HepG2 (cell line): ENCODE measurements at regions not wholly inside any gene's neighbourhood (a gene's known extent, or its start where the extent isn't known, plus 50 kb on each side); places are given as distances from the start of the nearest gene placed in this dataset.

Experiments
- CCDC6 ChIP-seq: sonication (generic); formaldehyde crosslinking; IDR thresholded peaks from 2 replicates; pipeline ENCODE4 v1.8.1; 2022; ENCODE audit warnings: mild to moderate bottlenecking, missing genetic modification reagents, moderate library complexity
- CREM ChIP-seq, 2 experiments: sonication (generic) in 1 of 2; formaldehyde crosslinking in 1 of 2; IDR thresholded peaks; 2 replicates each; pipeline versions ENCODE4 v1.4.0 to v1.6.1; 2016 to 2020; ENCODE audit warnings: antibody characterized with exemption in 1 of 2, mild to moderate bottlenecking in 1 of 2, missing genetic modification reagents in 1 of 2
- EED ChIP-seq: sonication (generic); formaldehyde crosslinking; IDR thresholded peaks from 2 replicates; pipeline ENCODE4 v1.5.0; 2020; ENCODE audit warnings: mild to moderate bottlenecking, missing genetic modification reagents
- ETV5 ChIP-seq: IDR thresholded peaks from 2 replicates; pipeline ENCODE4 v1.6.1; 2018; ENCODE audit warnings: missing biosample characterization, missing genetic modification reagents, inconsistent platforms, borderline replicate concordance
- LCORL ChIP-seq, 2 experiments: fragments of 450-650 bp in 1 of 2; sonication (generic) in 1 of 2; formaldehyde crosslinking in 1 of 2; IDR thresholded peaks; 2 replicates each; pipeline versions ENCODE4 v1.5.0 to v1.6.1; 2017 to 2020; ENCODE audit warnings: antibody characterized with exemption in 1 of 2, missing genetic modification reagents in 1 of 2
- NFIB ChIP-seq: sonication (generic); formaldehyde crosslinking; IDR thresholded peaks from 2 replicates; pipeline ENCODE4 v1.9.0; 2021; ENCODE audit warnings: missing genetic modification reagents, mild to moderate bottlenecking, borderline replicate concordance
- RARA ChIP-seq: IDR thresholded peaks from 2 replicates; pipeline ENCODE4 v1.6.1; 2016; ENCODE audit warnings: missing genetic modification reagents, missing compliant biosample characterization
- RBM39 ChIP-seq: fragments of 200-400 bp; formaldehyde crosslinking; IDR thresholded peaks from one replicate; pipeline ENCODE4 v1.6.1; 2018; ENCODE audit warnings: antibody characterized with exemption, mild to moderate bottlenecking, low read depth, low read length; ENCODE audit not compliant: poor library complexity, severe bottlenecking
- RFX1 ChIP-seq: fragments of 450-650 bp; IDR thresholded peaks from 2 replicates; pipeline ENCODE4 v1.6.1; 2017
- STAG1 ChIP-seq: sonication (generic); formaldehyde crosslinking; IDR thresholded peaks from 2 replicates; pipeline ENCODE4 v1.4.0; 2020; ENCODE audit warnings: missing genetic modification reagents
- SYNCRIP ChIP-seq: fragments of 200-400 bp; formaldehyde crosslinking; IDR thresholded peaks from 2 replicates; pipeline ENCODE4 v1.6.1; 2018; ENCODE audit warnings: mild to moderate bottlenecking, low read depth, low read length; ENCODE audit not compliant: insufficient read depth
- ZBTB21 ChIP-seq: sonication (generic); formaldehyde crosslinking; IDR thresholded peaks from 2 replicates; pipeline ENCODE4 v1.4.0; 2020; ENCODE audit warnings: missing genetic modification reagents
- ZNF205 ChIP-seq: IDR thresholded peaks from 2 replicates; pipeline ENCODE4 v1.6.1; 2018; ENCODE audit warnings: missing biosample characterization, missing genetic modification reagents
- ZNF670 ChIP-seq: sonication (generic); formaldehyde crosslinking; IDR thresholded peaks from 2 replicates; pipeline ENCODE4 v1.8.0; 2022; ENCODE audit warnings: mild to moderate bottlenecking, missing genetic modification reagents, borderline replicate concordance
- ZNF879 ChIP-seq: sonication (generic); formaldehyde crosslinking; IDR thresholded peaks from 2 replicates; pipeline ENCODE4 v1.8.1; 2023; ENCODE audit warnings: missing genetic modification reagents
- ZSCAN21 ChIP-seq: sonication (generic); formaldehyde crosslinking; IDR thresholded peaks from 2 replicates; pipeline ENCODE4 v1.8.0; 2022; ENCODE audit warnings: mild to moderate bottlenecking, missing genetic modification reagents, moderate library complexity, borderline replicate concordance
- TF ChIP-seq, protein P1 (sequence below): sonication (generic); formaldehyde crosslinking; IDR thresholded peaks from 2 replicates; pipeline ENCODE4 v1.4.0; 2020; ENCODE audit warnings: missing genetic modification reagents
- TF ChIP-seq, protein P2 (sequence below): IDR thresholded peaks from 2 replicates; pipeline ENCODE4 v1.6.1; 2016; ENCODE audit warnings: missing compliant biosample characterization, missing genetic modification reagents, borderline replicate concordance
- TF ChIP-seq, protein P3 (sequence below): sonication (generic); formaldehyde crosslinking; IDR thresholded peaks from 2 replicates; pipeline ENCODE4 v1.8.0; 2022; ENCODE audit warnings: mild to moderate bottlenecking, missing genetic modification reagents; ENCODE audit not compliant: insufficient replicate concordance
- TF ChIP-seq, protein P4 (sequence below): sonication (generic); formaldehyde crosslinking; IDR thresholded peaks from 2 replicates; pipeline ENCODE4 v1.8.0; 2022; ENCODE audit warnings: low read depth, missing genetic modification reagents

DNA sequence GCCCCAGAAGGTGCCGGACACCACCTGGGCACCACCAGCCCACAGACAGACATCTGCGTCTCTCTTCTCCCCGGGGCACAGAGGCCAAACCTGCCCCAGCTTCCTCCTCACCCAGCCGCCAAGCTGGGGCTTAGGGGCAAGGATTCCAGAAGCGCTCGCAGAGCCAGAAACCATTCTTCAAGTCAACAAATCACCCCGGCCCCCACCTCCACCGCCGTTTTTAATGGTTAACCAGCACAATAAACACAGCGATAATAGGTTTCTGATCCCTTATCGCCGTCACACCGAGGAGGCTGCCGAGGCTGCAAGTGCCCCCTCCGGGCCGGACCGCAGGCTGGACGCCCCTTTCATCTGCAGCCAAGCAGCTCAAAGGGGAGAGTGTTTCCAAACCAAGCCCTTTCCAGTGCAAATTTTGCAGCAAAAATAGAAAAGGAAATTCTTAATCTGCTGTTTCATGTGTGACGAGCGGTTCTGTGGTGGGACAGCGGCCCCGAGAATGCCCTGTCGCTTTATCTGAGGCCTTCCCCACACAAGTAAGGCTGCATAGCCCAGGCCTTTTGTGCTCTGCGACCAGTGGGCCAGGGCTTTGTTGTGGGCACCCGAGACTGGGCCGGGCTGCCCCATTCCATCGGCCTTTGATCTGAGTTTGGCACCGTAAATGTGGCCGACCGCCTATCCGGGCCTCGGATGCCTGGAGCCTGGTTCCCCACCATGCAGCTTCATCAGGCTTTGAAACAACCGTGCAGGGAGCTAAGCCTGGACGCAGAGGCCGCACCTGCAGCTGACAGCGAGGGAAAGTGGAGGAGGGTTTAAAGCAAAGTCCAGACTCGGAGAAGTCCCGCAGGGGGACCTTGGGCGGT is 83.2 kb downstream of the FOXL3 start (continued):
- TF ChIP-seq STAG1 (CRISPR knock-in tag) = no peak
- TF ChIP-seq, protein P1, sequence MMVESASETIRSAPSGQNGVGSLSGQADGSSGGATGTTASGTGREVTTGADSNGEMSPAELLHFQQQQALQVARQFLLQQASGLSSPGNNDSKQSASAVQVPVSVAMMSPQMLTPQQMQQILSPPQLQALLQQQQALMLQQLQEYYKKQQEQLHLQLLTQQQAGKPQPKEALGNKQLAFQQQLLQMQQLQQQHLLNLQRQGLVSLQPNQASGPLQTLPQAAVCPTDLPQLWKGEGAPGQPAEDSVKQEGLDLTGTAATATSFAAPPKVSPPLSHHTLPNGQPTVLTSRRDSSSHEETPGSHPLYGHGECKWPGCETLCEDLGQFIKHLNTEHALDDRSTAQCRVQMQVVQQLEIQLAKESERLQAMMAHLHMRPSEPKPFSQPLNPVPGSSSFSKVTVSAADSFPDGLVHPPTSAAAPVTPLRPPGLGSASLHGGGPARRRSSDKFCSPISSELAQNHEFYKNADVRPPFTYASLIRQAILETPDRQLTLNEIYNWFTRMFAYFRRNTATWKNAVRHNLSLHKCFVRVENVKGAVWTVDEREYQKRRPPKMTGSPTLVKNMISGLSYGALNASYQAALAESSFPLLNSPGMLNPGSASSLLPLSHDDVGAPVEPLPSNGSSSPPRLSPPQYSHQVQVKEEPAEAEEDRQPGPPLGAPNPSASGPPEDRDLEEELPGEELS (CRISPR knock-in tag) = peak; percentile 90
- no peak for TF ChIP-seq CCDC6 (CRISPR knock-in tag)
- TF ChIP-seq ZNF205 (CRISPR knock-in tag) = peak; percentile 99
- TF ChIP-seq RARA = peak; percentile 46; the same call in 1 of the 2 replicates
- no peak for TF ChIP-seq ZNF670
- TF ChIP-seq SYNCRIP = no peak
- peak; percentile 30; the same call in 1 of the 2 replicates for TF ChIP-seq ETV5 (CRISPR knock-in tag)
- TF ChIP-seq, protein P2, sequence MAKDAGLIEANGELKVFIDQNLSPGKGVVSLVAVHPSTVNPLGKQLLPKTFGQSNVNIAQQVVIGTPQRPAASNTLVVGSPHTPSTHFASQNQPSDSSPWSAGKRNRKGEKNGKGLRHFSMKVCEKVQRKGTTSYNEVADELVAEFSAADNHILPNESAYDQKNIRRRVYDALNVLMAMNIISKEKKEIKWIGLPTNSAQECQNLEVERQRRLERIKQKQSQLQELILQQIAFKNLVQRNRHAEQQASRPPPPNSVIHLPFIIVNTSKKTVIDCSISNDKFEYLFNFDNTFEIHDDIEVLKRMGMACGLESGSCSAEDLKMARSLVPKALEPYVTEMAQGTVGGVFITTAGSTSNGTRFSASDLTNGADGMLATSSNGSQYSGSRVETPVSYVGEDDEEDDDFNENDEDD (CRISPR knock-in tag) = no peak
- no peak for TF ChIP-seq RFX1
- TF ChIP-seq RBM39 = peak; percentile 59
- TF ChIP-seq CREM (IDR thresholded peaks at IDR 0.05) = peak; percentile 76; the same call in 1 of the 2 replicates
- no peak for TF ChIP-seq CREM (CRISPR knock-in tag; IDR thresholded peaks at IDR 0.05)
- TF ChIP-seq, protein P3, sequence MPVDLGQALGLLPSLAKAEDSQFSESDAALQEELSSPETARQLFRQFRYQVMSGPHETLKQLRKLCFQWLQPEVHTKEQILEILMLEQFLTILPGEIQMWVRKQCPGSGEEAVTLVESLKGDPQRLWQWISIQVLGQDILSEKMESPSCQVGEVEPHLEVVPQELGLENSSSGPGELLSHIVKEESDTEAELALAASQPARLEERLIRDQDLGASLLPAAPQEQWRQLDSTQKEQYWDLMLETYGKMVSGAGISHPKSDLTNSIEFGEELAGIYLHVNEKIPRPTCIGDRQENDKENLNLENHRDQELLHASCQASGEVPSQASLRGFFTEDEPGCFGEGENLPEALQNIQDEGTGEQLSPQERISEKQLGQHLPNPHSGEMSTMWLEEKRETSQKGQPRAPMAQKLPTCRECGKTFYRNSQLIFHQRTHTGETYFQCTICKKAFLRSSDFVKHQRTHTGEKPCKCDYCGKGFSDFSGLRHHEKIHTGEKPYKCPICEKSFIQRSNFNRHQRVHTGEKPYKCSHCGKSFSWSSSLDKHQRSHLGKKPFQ (CRISPR knock-in tag) = no peak
- TF ChIP-seq, protein P4, sequence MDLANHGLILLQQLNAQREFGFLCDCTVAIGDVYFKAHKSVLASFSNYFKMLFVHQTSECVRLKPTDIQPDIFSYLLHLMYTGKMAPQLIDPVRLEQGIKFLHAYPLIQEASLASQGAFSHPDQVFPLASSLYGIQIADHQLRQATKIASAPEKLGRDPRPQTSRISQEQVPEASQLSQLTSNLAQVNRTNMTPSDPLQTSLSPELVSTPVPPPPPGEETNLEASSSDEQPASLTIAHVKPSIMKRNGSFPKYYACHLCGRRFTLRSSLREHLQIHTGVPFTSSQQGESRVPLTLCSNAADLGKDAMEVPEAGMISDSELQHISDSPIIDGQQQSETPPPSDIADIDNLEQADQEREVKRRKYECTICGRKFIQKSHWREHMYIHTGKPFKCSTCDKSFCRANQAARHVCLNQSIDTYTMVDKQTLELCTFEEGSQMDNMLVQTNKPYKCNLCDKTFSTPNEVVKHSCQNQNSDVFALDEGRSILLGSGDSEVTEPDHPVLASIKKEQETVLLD (CRISPR knock-in tag) = no peak
- no peak for TF ChIP-seq LCORL (IDR thresholded peaks at IDR 0.05)
- peak; percentile 75 for TF ChIP-seq LCORL (CRISPR knock-in tag; IDR thresholded peaks at IDR 0.05)
- 0 out of 2 replicates have a peak, but pooled peaks have one; percentile 11 for TF ChIP-seq ZSCAN21
- no peak for TF ChIP-seq ZBTB21 (CRISPR knock-in tag)
- no peak for TF ChIP-seq EED (CRISPR knock-in tag)
- no peak for TF ChIP-seq NFIB
- no peak for TF ChIP-seq ZNF879 (CRISPR knock-in tag)
